Esophagus squamous epithelium (tissue), 5 donors: ENCODE measurements at regions not wholly inside any gene's neighbourhood (a gene's known extent, or its start where the extent isn't known, plus 50 kb on each side); places are given as distances from the start of the nearest gene placed in this dataset.

Source experiments
- DNase-seq: peaks from one replicate; lab custom pipeline; 2025; lab: John Stamatoyannopoulos, UW
- H3K27ac ChIP-seq, 4 donors: fragments of 200-600 bp; sonication (generic); one replicate each; pipeline ENCODE4 v1.5.1; 2016 to 2019; ENCODE audit warnings: mild to moderate bottlenecking in 1 of 4
- H3K27me3 ChIP-seq, 4 donors: fragments of 200-600 bp; sonication (generic); 1 replicate in 3 of 4; 2 replicates in 1 of 4; pipeline versions ENCODE4 v1.5.1 to v1.6.0; 2017 to 2021; ENCODE audit warnings: antibody characterized with exemption in 1 of 4
- H3K36me3 ChIP-seq, 3 donors: fragments of 200-600 bp; sonication (generic); one replicate each; pipeline ENCODE4 v1.5.1; 2016 to 2019
- H3K4me1 ChIP-seq, 3 donors: fragments of 200-600 bp; sonication (generic); one replicate each; pipeline ENCODE4 v1.5.1; 2017 to 2019
- H3K4me3 ChIP-seq, 4 donors: fragments of 200-600 bp; sonication (generic); 1 replicate in 3 of 4; 2 replicates in 1 of 4; pipeline ENCODE4 v1.5.1; 2016 to 2019; ENCODE audit warnings: mild to moderate bottlenecking in 2 of 4, moderate library complexity in 1 of 4
- H3K9me3 ChIP-seq, 3 donors: fragments of 200-600 bp; sonication (generic); one replicate each; pipeline ENCODE4 v1.5.1; 2016 to 2019
- CTCF ChIP-seq, 6 experiments: fragments of 450-650 bp in 4 of 6; fragments of 200-600 bp in 2 of 6; sonication (generic) in 2 of 6; IDR thresholded peaks; one replicate each; pipeline ENCODE4 v1.5.1; 2016 to 2019; ENCODE audit warnings: antibody characterized with exemption in 6 of 6, mild to moderate bottlenecking in 4 of 6, moderate library complexity in 4 of 6
- POLR2A ChIP-seq, 4 donors: fragments of 450-650 bp; IDR thresholded peaks; one replicate each; pipeline ENCODE4 v1.6.1; 2017; ENCODE audit warnings: antibody characterized with exemption in 4 of 4, mild to moderate bottlenecking in 4 of 4, moderate library complexity in 3 of 4
- WGBS, 2 donors: methylation state at CpG; one replicate each; pipeline ENCODE4 v1.1.5; 2018; 5-methylcytosine and 5-hydroxymethylcytosine counted together
- intact Hi-C: fragments of 100-400 bp; cut with DNase I; formaldehyde crosslinking; loops from one replicate; pipeline ENCODE4 v1.15.0; 2022
- donor health status: DM: yes; HTN: yes; CAD: no.

GRCh38 chr7:82694022-82694421 is 250.4 kb upstream of the CACNA2D1 start:
- TF ChIP-seq CTCF (IDR thresholded peaks at IDR 0.05) (no peak), POLR2A (IDR thresholded peaks at IDR 0.05) (no peak)
- DNase-seq: no peak
- Histone ChIP-seq H3K27me3 (no peaks in the 10 kb centered on the region), H3K4me1 (no peaks in the 10 kb centered on the region), H3K27ac (no peak overlapping the region), H3K9me3 (no peaks in the 10 kb centered on the region), H3K36me3 (no peaks in the 10 kb centered on the region), H3K4me3 (no peak overlapping the region)
- 67 to 71% methylated on average over 5 of the region's 5 CpGs for WGBS, 2 donors
- intact Hi-C loops: no loop called here

GRCh38 chr7:82690929-82691328 is 247.4 kb upstream of the CACNA2D1 start:
- Histone ChIP-seq H3K36me3 (no peaks in the 10 kb centered on the region), H3K9me3 (no peaks in the 10 kb centered on the region), H3K27ac (no peak overlapping the region), H3K4me3 (no peak overlapping the region), H3K27me3 (no peaks in the 10 kb centered on the region), H3K4me1 (no peaks in the 10 kb centered on the region)
- whole genome bisulfite sequencing, 2 donors: 95 to 98% methylated on average over 7 of the region's 7 CpGs
- intact Hi-C loops: no loop called here
- TF ChIP-seq CTCF (IDR thresholded peaks at IDR 0.05): no peak
- no peak for TF ChIP-seq POLR2A (IDR thresholded peaks at IDR 0.05)
- DNase-seq: no peak

- DNase-seq: no peak
- no peaks in the 10 kb centered on the region for H3K9me3 ChIP-seq
- intact Hi-C loops: no loop called here
- no peak overlapping the region for H3K4me3 ChIP-seq
- no peaks in the 10 kb centered on the region for H3K4me1 ChIP-seq
- no peaks in the 10 kb centered on the region for H3K36me3 ChIP-seq
- no peak overlapping the region for H3K27ac ChIP-seq
- 30 to 31% methylated on average over 1 of the region's 1 CpG for WGBS, 2 donors
- TF ChIP-seq POLR2A (IDR thresholded peaks at IDR 0.05) (no peak), CTCF (IDR thresholded peaks at IDR 0.05) (no peak)
- no peaks in the 10 kb centered on the region for H3K27me3 ChIP-seq
Measured at GRCh38 chr7:82685214-82685613, 241.6 kb upstream of the CACNA2D1 start.

- no peaks in the 10 kb centered on the region for H3K9me3 ChIP-seq
- peak overlapping the region in 1 of 4 donors; percentile 16 for H3K27ac ChIP-seq
- TF ChIP-seq POLR2A (IDR thresholded peaks at IDR 0.05) (no peak), CTCF (IDR thresholded peaks at IDR 0.05) (no peak)
- H3K4me1 ChIP-seq: peaks cover 0 to 23% (median 4%) of the 10 kb centered on the region in 3 donors
- 43 to 45% methylated on average over 2 of the region's 2 CpGs for WGBS, 2 donors
- intact Hi-C loops: no loop called here
- no peak overlapping the region for H3K4me3 ChIP-seq
- H3K36me3 ChIP-seq: no peaks in the 10 kb centered on the region
- DNase-seq: no peak
- H3K27me3 ChIP-seq: no peaks in the 10 kb centered on the region
Measured at GRCh38 chr7:82678716-82679115, 235.1 kb upstream of the CACNA2D1 start.

GRCh38 chr7:82678259-82678658 is 234.7 kb upstream of the CACNA2D1 start:
- Histone ChIP-seq H3K9me3 (no peaks in the 10 kb centered on the region), H3K27ac (peak overlapping the region in 1 of 4 donors; percentile 16), H3K27me3 (no peaks in the 10 kb centered on the region), H3K4me1 (peaks cover 0 to 23% (median 4%) of the 10 kb centered on the region in 3 donors), H3K36me3 (no peaks in the 10 kb centered on the region), H3K4me3 (no peak overlapping the region)
- TF ChIP-seq POLR2A (IDR thresholded peaks at IDR 0.05) (no peak), CTCF (IDR thresholded peaks at IDR 0.05) (no peak)
- 15 to 27% methylated on average over 6 of the region's 6 CpGs for WGBS, 2 donors
- intact Hi-C loops: no loop called here
- DNase-seq: no peak
